HUES6 (cell line): ENCODE measurements at regions not wholly inside any gene's neighbourhood (a gene's known extent, or its start where the extent isn't known, plus 50 kb on each side); places are given as distances from the start of the nearest gene placed in this dataset.

Experiments used
- H3K27ac ChIP-seq: 2 replicates; pipeline ENCODE4 v1.7.0; 2013; ENCODE audit warnings: low read depth, mild to moderate bottlenecking, low read length, inconsistent platforms
- H3K27me3 ChIP-seq: 2 replicates; pipeline ENCODE4 v1.6.1; 2013; ENCODE audit warnings: low read length; ENCODE audit not compliant: control insufficient read depth, insufficient read depth
- H3K36me3 ChIP-seq: 2 replicates; pipeline ENCODE4 v1.6.1; 2013; ENCODE audit warnings: low read length; ENCODE audit not compliant: control insufficient read depth, insufficient read depth
- H3K4me1 ChIP-seq: 2 replicates; pipeline ENCODE4 v1.6.1; 2013; ENCODE audit warnings: low read length; ENCODE audit not compliant: control insufficient read depth, insufficient read depth
- H3K4me3 ChIP-seq: 2 replicates; pipeline ENCODE4 v1.5.1; 2013; ENCODE audit warnings: low read depth, low read length
- H3K9ac ChIP-seq: one replicate; pipeline ENCODE4 v1.6.1; 2013; ENCODE audit warnings: mild to moderate bottlenecking, low read length
- H3K9me3 ChIP-seq: 2 replicates; pipeline ENCODE4 v1.6.1; 2013; ENCODE audit warnings: low read depth, low read length; ENCODE audit not compliant: control insufficient read depth, insufficient read depth

- no peak overlapping the region for H3K4me3 ChIP-seq
- no peak overlapping the region for H3K27ac ChIP-seq
These were observed 1222.4 kb upstream of the PRKX start for GRCh38 chrX:4935846-4936245.

GRCh38 chrX:4935401-4935800 is 1222.0 kb upstream of the PRKX start:
- no peaks in the 10 kb centered on the region for H3K27me3 ChIP-seq
- no peaks in the 10 kb centered on the region for H3K4me1 ChIP-seq
- H3K27ac ChIP-seq: no peak overlapping the region
- no peaks in the 10 kb centered on the region for H3K9me3 ChIP-seq
- no peak overlapping the region for H3K9ac ChIP-seq
- H3K36me3 ChIP-seq: no peaks in the 10 kb centered on the region
- no peak overlapping the region for H3K4me3 ChIP-seq

More at GRCh38 chrX:4935846-4936245, 1222.4 kb upstream of the PRKX start:
- Histone ChIP-seq H3K9me3 (no peaks in the 10 kb centered on the region), H3K9ac (no peak overlapping the region), H3K4me1 (no peaks in the 10 kb centered on the region), H3K36me3 (no peaks in the 10 kb centered on the region), H3K27me3 (no peaks in the 10 kb centered on the region)

DNA sequence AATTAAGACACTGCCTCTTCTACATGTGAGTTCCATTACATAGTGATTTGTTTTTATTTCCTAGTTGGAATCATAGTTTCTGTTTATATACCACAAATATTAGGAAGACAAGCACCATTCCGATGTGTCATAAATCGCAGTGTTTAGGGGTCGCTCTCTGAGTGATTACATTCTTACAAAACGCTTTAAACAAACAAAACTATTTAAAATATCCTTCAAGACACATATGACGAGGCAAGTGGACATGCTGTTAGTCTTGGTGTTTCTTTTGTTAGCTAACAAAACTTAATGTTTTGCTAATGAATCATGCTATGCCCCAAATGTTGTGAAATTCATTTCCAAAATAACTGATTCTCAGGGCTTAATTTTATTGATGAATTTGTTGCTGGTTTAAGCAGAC is 1219.3 kb upstream of the PRKX start:
- Histone ChIP-seq H3K27ac (no peak overlapping the region), H3K27me3 (no peaks in the 10 kb centered on the region), H3K4me3 (no peak overlapping the region), H3K9me3 (no peaks in the 10 kb centered on the region), H3K9ac (no peak overlapping the region), H3K36me3 (no peaks in the 10 kb centered on the region), H3K4me1 (no peaks in the 10 kb centered on the region)

- Histone ChIP-seq H3K9me3 (no peaks in the 10 kb centered on the region), H3K9ac (no peak overlapping the region), H3K27me3 (no peaks in the 10 kb centered on the region), H3K27ac (no peak overlapping the region), H3K4me1 (no peaks in the 10 kb centered on the region), H3K4me3 (no peak overlapping the region), H3K36me3 (no peaks in the 10 kb centered on the region)
These were observed 1217.0 kb upstream of the PRKX start for GRCh38 chrX:4930426-4930825.

GRCh38 chrX:4925911-4926310 is 1212.5 kb upstream of the PRKX start:
- Histone ChIP-seq H3K27ac (no peak overlapping the region), H3K9ac (no peak overlapping the region), H3K9me3 (no peaks in the 10 kb centered on the region), H3K4me3 (no peak overlapping the region), H3K4me1 (no peaks in the 10 kb centered on the region), H3K27me3 (no peaks in the 10 kb centered on the region), H3K36me3 (no peaks in the 10 kb centered on the region)

GRCh38 chrX:4909348-4909747 is 1195.9 kb upstream of the PRKX start:
- H3K4me1 ChIP-seq: no peaks in the 10 kb centered on the region
- no peak overlapping the region for H3K27ac ChIP-seq

DNA sequence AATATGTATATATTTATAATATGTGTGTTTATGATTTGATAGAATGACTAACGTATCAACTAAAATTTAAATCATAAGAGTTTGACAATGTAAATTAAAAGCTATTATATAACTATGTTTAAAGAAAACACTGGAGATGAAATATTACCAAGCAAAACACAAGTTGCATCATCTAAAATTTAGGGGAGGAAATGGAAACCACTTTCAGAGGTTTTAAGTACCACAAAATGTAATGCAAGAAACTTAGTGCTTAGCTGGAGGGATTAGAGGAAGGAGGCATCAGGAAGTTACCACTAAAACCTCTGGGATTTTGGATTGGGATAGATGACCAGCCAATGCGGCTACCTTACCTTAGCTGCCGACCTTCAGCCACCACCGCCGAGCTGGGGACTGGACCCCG is 1192.1 kb upstream of the PRKX start:
- H3K9ac ChIP-seq: no peak overlapping the region
- no peaks in the 10 kb centered on the region for H3K36me3 ChIP-seq
- H3K4me1 ChIP-seq: no peaks in the 10 kb centered on the region
- no peaks in the 10 kb centered on the region for H3K27me3 ChIP-seq
- peaks cover 7% of the 10 kb centered on the region for H3K9me3 ChIP-seq
- H3K4me3 ChIP-seq: no peak overlapping the region
- H3K27ac ChIP-seq: no peak overlapping the region

More at GRCh38 chrX:4909348-4909747, 1195.9 kb upstream of the PRKX start:
- no peak overlapping the region for H3K4me3 ChIP-seq
- H3K27me3 ChIP-seq: no peaks in the 10 kb centered on the region
- no peak overlapping the region for H3K9ac ChIP-seq
- 0 out of 2 replicates have a peak, but pooled peaks cover 2% of the 10 kb centered on the region for H3K9me3 ChIP-seq
- H3K36me3 ChIP-seq: no peaks in the 10 kb centered on the region

GRCh38 chrX:4881277-4881676 is 1167.8 kb upstream of the PRKX start:
- no peaks in the 10 kb centered on the region for H3K27me3 ChIP-seq
- no peaks in the 10 kb centered on the region for H3K4me1 ChIP-seq
- H3K27ac ChIP-seq: no peak overlapping the region
- no peak overlapping the region for H3K4me3 ChIP-seq
- H3K9me3 ChIP-seq: peaks cover 8% of the 10 kb centered on the region
- H3K9ac ChIP-seq: no peak overlapping the region
- H3K36me3 ChIP-seq: no peaks in the 10 kb centered on the region

GRCh38 chrX:4878640-4879039 is 1165.2 kb upstream of the PRKX start:
- no peaks in the 10 kb centered on the region for H3K27me3 ChIP-seq
- H3K36me3 ChIP-seq: no peaks in the 10 kb centered on the region
- no peaks in the 10 kb centered on the region for H3K4me1 ChIP-seq
- no peak overlapping the region for H3K4me3 ChIP-seq
- H3K9me3 ChIP-seq: peaks cover 8% of the 10 kb centered on the region
- H3K27ac ChIP-seq: no peak overlapping the region
- no peak overlapping the region for H3K9ac ChIP-seq

GRCh38 chrX:4876268-4876667 is 1162.8 kb upstream of the PRKX start:
- Histone ChIP-seq H3K4me1 (no peaks in the 10 kb centered on the region), H3K9ac (no peak overlapping the region), H3K27me3 (no peaks in the 10 kb centered on the region), H3K36me3 (no peaks in the 10 kb centered on the region), H3K9me3 (peaks cover 8% of the 10 kb centered on the region), H3K27ac (no peak overlapping the region), H3K4me3 (no peak overlapping the region)

DNA sequence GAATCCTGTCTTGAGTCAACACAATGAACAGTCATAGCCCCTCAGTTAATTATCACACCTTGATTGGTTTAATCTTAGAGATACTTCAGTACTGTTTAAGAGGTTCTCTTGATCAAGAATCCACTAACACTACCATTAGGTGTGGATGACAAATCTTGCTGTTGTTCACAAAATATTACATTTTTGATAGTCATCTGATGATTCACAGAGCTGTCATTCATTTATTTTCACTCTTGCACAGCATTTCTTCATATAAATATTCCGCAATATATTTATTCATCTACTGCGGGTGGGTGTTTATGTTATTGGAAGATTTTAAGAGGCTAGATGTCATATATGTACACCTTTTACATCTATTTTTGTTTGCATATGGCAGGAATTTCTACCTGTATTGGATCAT is 1138.1 kb upstream of the PRKX start:
- H3K27me3 ChIP-seq: no peaks in the 10 kb centered on the region
- H3K27ac ChIP-seq: no peak overlapping the region
- H3K4me1 ChIP-seq: no peaks in the 10 kb centered on the region
- no peaks in the 10 kb centered on the region for H3K36me3 ChIP-seq
- H3K9me3 ChIP-seq: no peaks in the 10 kb centered on the region
- no peak overlapping the region for H3K9ac ChIP-seq
- H3K4me3 ChIP-seq: no peak overlapping the region

- no peaks in the 10 kb centered on the region for H3K9me3 ChIP-seq
- no peaks in the 10 kb centered on the region for H3K36me3 ChIP-seq
- H3K9ac ChIP-seq: no peak overlapping the region
- no peak overlapping the region for H3K27ac ChIP-seq
- no peaks in the 10 kb centered on the region for H3K4me1 ChIP-seq
- no peaks in the 10 kb centered on the region for H3K27me3 ChIP-seq
- no peak overlapping the region for H3K4me3 ChIP-seq
These were observed 1136.9 kb upstream of the PRKX start for GRCh38 chrX:4850312-4850711.
